Testis (tissue), 2 donors: ENCODE measurements at regions not wholly inside any gene's neighbourhood (a gene's known extent, or its start where the extent isn't known, plus 50 kb on each side); places are given as distances from the start of the nearest gene placed in this dataset.

ENCODE experiments used
- DNase-seq: peaks from one replicate; pipeline ENCODE4 v3.0.0-alpha.2; 2019
- H3K27ac ChIP-seq, 2 donors: fragments of 200-600 bp; sonication (generic); one replicate each; pipeline ENCODE4 v1.5.1; 2019
- H3K27me3 ChIP-seq: fragments of 200-600 bp; sonication (generic); one replicate; pipeline ENCODE4 v1.5.1; 2019
- H3K36me3 ChIP-seq: fragments of 200-600 bp; sonication (generic); one replicate; pipeline ENCODE4 v1.5.1; 2017; ENCODE audit warnings: low read depth; ENCODE audit errors: missing control alignments
- H3K4me1 ChIP-seq: fragments of 200-600 bp; sonication (generic); one replicate; pipeline ENCODE4 v1.5.1; 2019
- H3K4me3 ChIP-seq, 2 donors: fragments of 200-600 bp; sonication (generic); one replicate each; pipeline ENCODE4 v1.5.1; 2017 to 2019
- H3K9me3 ChIP-seq: fragments of 200-600 bp; sonication (generic); one replicate; pipeline ENCODE4 v1.5.1; 2017
- CTCF ChIP-seq, 3 experiments: fragments of 450-650 bp in 2 of 3; fragments of 200-600 bp in 1 of 3; sonication (generic) in 1 of 3; IDR thresholded peaks; one replicate each; pipeline ENCODE4 v1.5.1; 2016 to 2019; ENCODE audit warnings: antibody characterized with exemption in 3 of 3, mild to moderate bottlenecking in 2 of 3, moderate library complexity in 1 of 3
- POLR2A ChIP-seq: fragments of 450-650 bp; IDR thresholded peaks from one replicate; pipeline ENCODE4 v1.6.1; 2017; ENCODE audit warnings: antibody characterized with exemption, mild to moderate bottlenecking, moderate library complexity
- WGBS, 2 donors: methylation state at CpG; one replicate each; pipeline ENCODE4 v1.1.5; 2018; 5-methylcytosine and 5-hydroxymethylcytosine counted together
- intact Hi-C: fragments of 100-400 bp; cut with DNase I; formaldehyde crosslinking; loops from one replicate; pipeline ENCODE4 v1.15.1; 2023; ENCODE audit warnings: low total_unique reads

GRCh38 chr7:139131-139530, 53.2 kb upstream of the FAM20C start:
- no peaks in the 10 kb centered on the region for H3K36me3 ChIP-seq
- peak overlapping the region in 1 of 2 donors; percentile 25 for H3K27ac ChIP-seq
- H3K4me3 ChIP-seq: no peak overlapping the region
- no peak for TF ChIP-seq CTCF (IDR thresholded peaks at IDR 0.05)
- no peak for TF ChIP-seq POLR2A
- no peaks in the 10 kb centered on the region for H3K27me3 ChIP-seq
- peaks cover 27% of the 10 kb centered on the region for H3K4me1 ChIP-seq
- no peaks in the 10 kb centered on the region for H3K9me3 ChIP-seq
- intact Hi-C loops: no loop called here
- no peak for DNase-seq
- WGBS, 2 donors: 58 to 100% methylated on average over 2 to 6 of the region's 6 CpGs

GRCh38 chr7:139561-140243, 52.7 kb upstream of the FAM20C start:
- H3K9me3 ChIP-seq: no peaks in the 10 kb centered on the region
- peaks cover 27% of the 10 kb centered on the region for H3K4me1 ChIP-seq
- no peak for DNase-seq
- no peaks in the 10 kb centered on the region for H3K27me3 ChIP-seq
- no peak overlapping the region for H3K4me3 ChIP-seq
- intact Hi-C loops: no loop called here
- 58 to 84% methylated on average over 6 to 22 of the region's 22 CpGs for WGBS, 2 donors
- no peak for TF ChIP-seq POLR2A
- TF ChIP-seq CTCF (IDR thresholded peaks at IDR 0.05): no peak
- H3K27ac ChIP-seq: peak overlapping the region in 1 of 2 donors; percentile 25
- H3K36me3 ChIP-seq: no peaks in the 10 kb centered on the region

GRCh38 chr7:140996-141395, 51.4 kb upstream of the FAM20C start:
- Histone ChIP-seq H3K9me3 (no peaks in the 10 kb centered on the region), H3K4me1 (peaks cover 27% of the 10 kb centered on the region), H3K4me3 (no peak overlapping the region), H3K27ac (peak overlapping the region in 1 of 2 donors; percentile 56), H3K27me3 (no peaks in the 10 kb centered on the region), H3K36me3 (no peaks in the 10 kb centered on the region)
- intact Hi-C loops: no loop called here
- DNase-seq: no peak
- TF ChIP-seq CTCF (IDR thresholded peaks at IDR 0.05) (no peak), POLR2A (no peak)
- WGBS, 2 donors: 83 to 89% methylated on average over 6 of the region's 6 CpGs

- H3K27ac ChIP-seq: peak overlapping the region; percentile 21 to 56
- no peaks in the 10 kb centered on the region for H3K36me3 ChIP-seq
- H3K4me3 ChIP-seq: no peak overlapping the region
- no peaks in the 10 kb centered on the region for H3K9me3 ChIP-seq
- peak; percentile 87 for DNase-seq
- TF ChIP-seq CTCF (IDR thresholded peaks at IDR 0.05) (no peak), POLR2A (no peak)
- intact Hi-C loops: no loop called here
- H3K4me1 ChIP-seq: peaks cover 27% of the 10 kb centered on the region
- WGBS, 2 donors: 46 to 64% methylated on average over 9 to 11 of the region's 12 CpGs
- no peaks in the 10 kb centered on the region for H3K27me3 ChIP-seq
Observed at GRCh38 chr7:142248-142941, 50.0 kb upstream of the FAM20C start.
